Activated T-helper 1 cell treated with anti-CD3 and anti-CD28 coated beads, Interleukin-12 subunit alpha, Interleukin-12 subunit beta, Interleukin-2, Interleukin-4 antibody, amounts not matched to agents 30 ng/mL and 10 ng/mL and 1 ng/mL, durations not matched to agents 14 hours and 24 hours and 36 hours (primary cell): ENCODE measurements at regions not wholly inside any gene's neighbourhood (a gene's known extent, or its start where the extent isn't known, plus 50 kb on each side); places are given as distances from the start of the nearest gene placed in this dataset.

ENCODE experiments used
- DNase-seq: peaks from one replicate; pipeline ENCODE4 v3.0.0; 2021; ENCODE audit warnings: low spot score
- H3K27ac Mint-ChIP-seq: one replicate; pipeline ENCODE4 v1.8.0; 2021; ENCODE audit warnings: mild to moderate bottlenecking, mixed read lengths
- H3K27me3 Mint-ChIP-seq: one replicate; pipeline ENCODE4 v1.8.0; 2022; ENCODE audit warnings: mild to moderate bottlenecking, moderate library complexity, mixed read lengths; ENCODE audit not compliant: insufficient read depth
- H3K36me3 Mint-ChIP-seq: one replicate; pipeline ENCODE4 v1.8.0; 2021; ENCODE audit warnings: low read depth, mixed read lengths
- H3K4me1 Mint-ChIP-seq: one replicate; pipeline ENCODE4 v1.8.0; 2021; ENCODE audit warnings: low read depth, mixed read lengths
- H3K4me3 Mint-ChIP-seq: one replicate; pipeline ENCODE4 v1.8.0; 2021; ENCODE audit warnings: mild to moderate bottlenecking, moderate library complexity, mixed read lengths
- H3K9me3 Mint-ChIP-seq: one replicate; pipeline ENCODE4 v1.8.0; 2021; ENCODE audit warnings: mixed read lengths
- intact Hi-C: fragments of 100-400 bp; cut with micrococcal nuclease; formaldehyde crosslinking; loops from one replicate; pipeline ENCODE4 v1.15.1; 2024

DNA sequence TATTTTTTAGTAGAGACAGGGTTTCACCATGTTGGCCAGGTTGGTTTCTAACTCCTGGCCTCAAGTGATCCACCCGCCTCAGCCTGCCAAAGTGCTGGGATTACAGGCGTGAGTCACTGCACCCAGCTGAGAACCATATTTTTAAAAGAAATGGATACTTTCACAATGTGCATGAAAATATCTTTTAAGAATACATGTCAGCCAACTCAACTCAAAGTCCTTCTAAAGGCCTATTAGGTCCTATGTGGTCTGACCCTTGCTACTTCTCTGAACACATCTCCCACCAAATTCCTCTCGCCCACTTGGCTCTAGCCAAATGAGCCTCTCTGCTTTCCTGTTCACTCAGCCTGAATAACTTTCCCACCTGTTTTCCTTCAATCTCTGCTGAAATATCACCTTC lies 119.6 kb downstream of the MTX2 start:
- Mint-ChIP-seq H3K27ac (no peak overlapping the region), H3K4me3 (no peak overlapping the region), H3K27me3 (peaks cover 13% of the 10 kb centered on the region), H3K4me1 (no peaks in the 10 kb centered on the region), H3K9me3 (no peaks in the 10 kb centered on the region), H3K36me3 (no peaks in the 10 kb centered on the region)
- DNase-seq, result no peak
- intact Hi-C loops, result no loop called here

DNA sequence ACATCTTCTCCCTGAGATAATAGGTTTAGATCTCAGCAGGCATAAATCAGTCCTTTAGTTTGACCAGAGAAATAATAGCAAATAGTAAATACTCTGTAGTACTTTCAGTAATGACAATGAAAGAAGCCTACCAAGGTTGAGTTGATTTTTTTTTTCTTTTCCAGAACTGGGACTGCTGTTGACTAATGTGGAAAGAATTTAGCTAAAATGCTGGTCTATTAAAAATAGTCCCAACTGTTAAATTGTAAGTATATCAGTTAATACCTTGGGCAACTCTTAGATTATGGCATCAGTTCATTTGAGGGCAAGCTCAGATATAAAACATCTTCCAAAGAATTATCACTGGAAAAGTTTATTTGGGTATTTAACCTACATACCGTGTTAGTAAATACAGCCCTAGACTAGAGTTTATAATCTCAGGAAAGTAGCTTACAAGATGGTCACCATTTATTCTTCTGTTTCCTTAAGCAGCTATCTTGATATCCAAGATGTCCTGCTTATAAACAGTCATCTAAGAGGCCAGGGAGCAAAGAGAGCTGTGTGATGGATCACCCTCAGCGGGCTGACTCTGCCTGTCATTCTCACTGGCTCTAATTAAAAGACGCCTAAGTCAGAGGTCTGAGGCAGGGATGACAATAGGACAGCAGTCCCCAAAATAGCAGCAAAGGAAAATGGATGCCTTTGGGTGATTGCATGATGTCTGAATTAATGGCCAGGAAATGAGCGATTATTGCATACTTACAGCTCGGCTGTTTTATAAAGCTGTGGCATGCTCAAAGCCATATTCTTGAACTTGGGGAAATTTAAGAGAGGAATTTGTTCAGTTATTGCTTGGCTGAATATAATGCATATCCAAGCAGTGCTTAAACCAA lies 121.3 kb downstream of the MTX2 start:
- H3K27ac Mint-ChIP-seq, result no peak overlapping the region
- H3K9me3 Mint-ChIP-seq, result no peaks in the 10 kb centered on the region
- peaks cover 10% of the 10 kb centered on the region for H3K27me3 Mint-ChIP-seq
- intact Hi-C loops, result no loop called here
- no peaks in the 10 kb centered on the region for H3K36me3 Mint-ChIP-seq
- H3K4me3 Mint-ChIP-seq, result no peak overlapping the region
- DNase-seq, result no peak
- no peaks in the 10 kb centered on the region for H3K4me1 Mint-ChIP-seq

DNA sequence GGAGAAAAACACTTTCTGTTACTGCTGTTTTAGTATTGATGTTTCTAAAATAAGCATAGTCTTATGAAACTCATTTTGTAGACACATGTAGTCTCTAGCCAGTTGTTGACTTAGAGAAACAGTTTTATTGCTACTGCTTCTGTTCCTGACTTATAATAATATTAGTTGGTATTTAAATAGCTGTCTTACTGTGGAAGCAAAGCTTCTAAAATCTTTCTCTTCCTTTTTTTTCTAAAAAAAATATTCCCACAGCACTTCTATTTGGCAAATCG lies 121.8 kb downstream of the MTX2 start:
- intact Hi-C loops, result no loop called here
- no peak for DNase-seq
- no peak overlapping the region for H3K27ac Mint-ChIP-seq
- no peaks in the 10 kb centered on the region for H3K36me3 Mint-ChIP-seq
- no peaks in the 10 kb centered on the region for H3K9me3 Mint-ChIP-seq
- H3K4me1 Mint-ChIP-seq, result no peaks in the 10 kb centered on the region
- H3K4me3 Mint-ChIP-seq, result no peak overlapping the region
- peaks cover 9% of the 10 kb centered on the region for H3K27me3 Mint-ChIP-seq

DNA sequence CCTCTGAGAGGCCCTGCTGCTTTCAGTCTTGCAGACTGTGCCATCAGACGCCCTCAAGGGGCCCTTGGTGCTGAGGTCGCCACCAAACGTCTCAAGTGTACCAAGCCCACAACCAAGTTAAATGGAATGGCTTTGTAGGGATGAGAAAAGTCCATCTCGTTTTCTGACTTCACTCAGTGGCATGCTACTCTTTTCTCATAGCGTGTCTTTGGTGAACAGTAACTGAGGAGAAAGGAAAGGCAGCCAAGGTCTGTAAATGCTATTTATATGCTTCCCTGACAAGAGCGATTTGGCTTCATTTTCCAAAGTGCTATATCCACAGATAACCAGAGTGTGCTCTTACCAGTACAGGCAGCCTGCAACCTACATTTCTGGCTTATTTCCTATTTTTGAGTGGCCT lies 123.0 kb downstream of the MTX2 start:
- no peak overlapping the region for H3K27ac Mint-ChIP-seq
- peaks cover 10% of the 10 kb centered on the region for H3K27me3 Mint-ChIP-seq
- no peak for DNase-seq
- intact Hi-C loops, result no loop called here
- no peaks in the 10 kb centered on the region for H3K4me1 Mint-ChIP-seq
- no peak overlapping the region for H3K4me3 Mint-ChIP-seq
- no peaks in the 10 kb centered on the region for H3K36me3 Mint-ChIP-seq
- H3K9me3 Mint-ChIP-seq, result no peaks in the 10 kb centered on the region

DNA sequence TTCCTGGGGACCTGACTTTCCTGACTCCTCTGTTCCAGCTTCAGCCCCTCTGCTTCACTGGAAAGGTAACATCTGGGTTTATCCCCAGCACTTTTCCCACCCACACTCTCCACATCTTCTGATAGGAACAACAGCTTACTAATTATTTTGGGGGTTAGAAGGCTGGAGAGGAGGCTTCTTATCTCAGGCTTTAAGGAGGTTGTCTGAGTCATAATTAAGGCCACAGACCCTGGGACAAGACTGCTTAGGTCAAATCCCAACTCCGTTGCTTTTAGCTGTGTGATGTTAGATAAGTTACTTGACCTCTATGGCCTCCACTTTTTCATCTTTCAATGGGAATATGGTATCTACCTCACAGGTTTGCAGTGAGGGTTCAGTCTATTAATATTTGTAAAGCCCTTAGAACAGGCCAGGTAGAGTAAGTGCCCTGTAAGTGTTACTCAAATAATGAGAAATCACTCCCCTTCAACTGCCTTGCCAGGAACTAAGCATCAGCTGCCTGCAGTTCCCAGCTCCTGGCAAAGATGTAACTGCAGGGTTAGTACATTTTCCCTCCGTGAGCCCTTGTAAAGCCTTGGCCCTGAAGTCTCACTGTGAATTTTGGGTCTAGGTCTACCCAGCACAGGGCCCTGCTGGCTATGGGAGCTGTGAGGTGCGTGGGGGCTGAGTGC lies 123.6 kb downstream of the MTX2 start:
- no peaks in the 10 kb centered on the region for H3K9me3 Mint-ChIP-seq
- H3K36me3 Mint-ChIP-seq, result no peaks in the 10 kb centered on the region
- H3K4me1 Mint-ChIP-seq, result no peaks in the 10 kb centered on the region
- H3K4me3 Mint-ChIP-seq, result no peak overlapping the region
- no peak overlapping the region for H3K27ac Mint-ChIP-seq
- peaks cover 10% of the 10 kb centered on the region for H3K27me3 Mint-ChIP-seq
- intact Hi-C loops, result no loop called here
- no peak for DNase-seq

DNA sequence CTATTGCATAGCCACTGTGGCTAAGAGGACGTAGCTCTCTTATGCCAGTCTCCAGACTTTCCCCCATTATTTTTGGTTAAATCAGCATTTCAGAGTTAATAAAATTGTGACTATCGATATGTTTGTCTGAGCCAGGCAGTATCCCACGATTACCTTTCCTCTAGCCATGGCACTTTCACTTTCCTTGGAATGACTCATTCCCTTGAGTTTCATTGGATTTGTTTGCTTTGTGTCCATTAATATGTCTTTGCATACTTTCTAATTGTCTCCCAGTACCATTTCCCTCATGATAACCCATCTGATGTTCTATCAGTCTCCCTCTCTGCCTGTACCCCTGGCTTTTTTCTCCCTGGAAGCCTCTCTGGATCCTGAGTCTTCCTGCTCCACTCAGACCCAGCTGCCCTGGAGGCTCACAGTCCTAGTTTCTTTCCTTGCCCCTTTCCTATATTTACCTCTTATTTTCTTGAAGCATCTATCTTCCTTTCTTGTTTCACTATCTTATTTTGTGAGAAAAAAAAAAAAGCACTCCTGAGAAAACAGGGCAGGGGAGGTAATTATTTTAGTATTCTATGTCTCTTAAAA lies 126.1 kb downstream of the MTX2 start:
- peaks cover 5% of the 10 kb centered on the region for H3K27me3 Mint-ChIP-seq
- H3K36me3 Mint-ChIP-seq, result no peaks in the 10 kb centered on the region
- H3K9me3 Mint-ChIP-seq, result no peaks in the 10 kb centered on the region
- no peak overlapping the region for H3K4me3 Mint-ChIP-seq
- no peak overlapping the region for H3K27ac Mint-ChIP-seq
- intact Hi-C loops, result no loop called here
- no peaks in the 10 kb centered on the region for H3K4me1 Mint-ChIP-seq
- no peak for DNase-seq

DNA sequence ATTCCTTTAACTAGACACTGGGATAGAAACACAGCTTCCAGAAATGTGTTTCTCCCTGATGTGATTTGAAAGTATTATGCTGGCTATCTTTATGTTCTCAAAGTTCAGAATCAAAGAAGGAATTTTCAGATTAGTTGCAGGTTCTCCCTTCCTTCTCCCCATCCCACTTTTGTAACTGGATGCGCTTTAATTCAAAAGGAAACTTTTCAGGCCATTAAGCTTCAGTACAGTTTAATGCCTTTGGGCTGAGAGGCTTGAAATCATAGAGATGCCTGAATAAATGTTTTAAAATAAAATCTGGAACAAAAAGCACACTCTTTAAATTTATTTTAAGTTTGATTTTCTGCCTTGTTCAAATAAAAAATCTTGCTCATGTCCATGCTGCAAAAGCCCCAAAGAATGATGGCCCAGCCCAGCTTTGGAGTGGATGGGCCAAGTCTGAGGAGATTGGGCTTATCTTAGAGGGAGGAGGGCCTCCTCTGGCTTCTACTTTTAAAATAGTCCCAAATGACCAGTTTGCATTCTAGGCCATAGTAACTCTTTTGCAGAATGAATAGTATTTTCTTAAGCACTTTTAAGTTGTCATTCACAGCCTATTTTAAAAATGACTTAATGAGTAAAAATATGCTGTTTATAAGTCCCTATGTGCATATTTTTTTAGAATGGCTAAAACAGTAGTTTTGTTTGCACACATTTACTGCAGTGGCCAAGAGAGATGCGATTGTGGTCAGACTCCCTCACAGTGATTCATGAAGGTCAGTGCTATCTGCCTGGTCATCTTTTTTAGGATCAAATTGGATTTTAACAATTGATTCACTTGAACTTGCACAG lies 129.2 kb downstream of the MTX2 start:
- no peak overlapping the region for H3K27ac Mint-ChIP-seq
- intact Hi-C loops, result no loop called here
- H3K4me3 Mint-ChIP-seq, result no peak overlapping the region
- DNase-seq, result no peak
- H3K9me3 Mint-ChIP-seq, result no peaks in the 10 kb centered on the region
- no peaks in the 10 kb centered on the region for H3K4me1 Mint-ChIP-seq
- H3K27me3 Mint-ChIP-seq, result peaks cover 3% of the 10 kb centered on the region
- no peaks in the 10 kb centered on the region for H3K36me3 Mint-ChIP-seq

DNA sequence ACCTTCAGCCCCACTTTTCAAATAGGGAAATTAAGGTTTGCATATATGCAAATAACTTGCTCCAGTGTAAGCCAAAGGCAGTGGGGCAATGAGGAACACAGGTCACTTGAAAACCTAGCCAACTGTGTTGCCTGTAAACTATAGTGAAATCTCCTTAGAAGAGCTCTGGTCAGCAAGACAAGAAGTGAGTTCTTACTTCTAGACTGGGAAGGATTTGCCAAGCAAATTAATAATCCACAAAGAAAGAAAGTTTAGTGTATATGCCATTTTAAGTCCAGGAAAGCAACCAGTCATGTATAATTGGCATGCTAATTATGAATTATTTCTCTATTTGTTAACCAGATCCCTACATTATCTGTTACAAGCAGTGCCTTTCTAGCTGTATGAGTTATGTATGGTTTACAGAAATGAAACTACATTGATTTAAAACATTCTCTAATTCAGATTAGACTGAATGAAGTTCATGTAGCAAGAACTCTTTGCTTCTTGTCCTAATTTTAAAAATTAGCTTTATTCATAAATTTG lies 129.9 kb downstream of the MTX2 start:
- no peaks in the 10 kb centered on the region for H3K9me3 Mint-ChIP-seq
- peaks cover 3% of the 10 kb centered on the region for H3K27me3 Mint-ChIP-seq

DNA sequence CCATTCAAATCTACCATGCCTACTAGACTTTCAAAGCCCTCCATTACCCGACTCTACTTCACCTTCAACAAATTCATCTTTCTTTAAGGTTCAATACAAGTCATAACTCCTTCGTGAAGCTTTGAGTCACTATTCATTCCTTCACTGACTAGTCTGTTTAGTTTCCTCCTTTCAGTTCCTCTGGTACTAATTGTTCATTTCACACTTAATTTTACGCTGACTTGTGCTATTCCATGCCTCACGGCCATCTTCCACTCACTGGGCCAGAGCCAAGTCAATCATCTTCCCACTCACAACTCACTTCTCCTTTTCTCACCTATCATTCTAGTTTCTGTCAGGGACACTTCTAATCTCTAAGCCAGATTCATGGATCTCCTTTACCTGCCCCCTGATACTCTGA lies 136.2 kb downstream of the MTX2 start:
- no peak for DNase-seq
- H3K27ac Mint-ChIP-seq, result no peak overlapping the region
- no peaks in the 10 kb centered on the region for H3K9me3 Mint-ChIP-seq
- intact Hi-C loops, result no loop called here
- H3K4me1 Mint-ChIP-seq, result no peaks in the 10 kb centered on the region
- no peaks in the 10 kb centered on the region for H3K36me3 Mint-ChIP-seq
- peaks cover 16% of the 10 kb centered on the region for H3K27me3 Mint-ChIP-seq
- H3K4me3 Mint-ChIP-seq, result no peak overlapping the region

More for the DNA sequence above, 129.9 kb downstream of the MTX2 start:
- intact Hi-C loops, result no loop called here
- no peak for DNase-seq
- H3K4me3 Mint-ChIP-seq, result no peak overlapping the region
- H3K4me1 Mint-ChIP-seq, result no peaks in the 10 kb centered on the region
- H3K36me3 Mint-ChIP-seq, result no peaks in the 10 kb centered on the region
- H3K27ac Mint-ChIP-seq, result no peak overlapping the region

DNA sequence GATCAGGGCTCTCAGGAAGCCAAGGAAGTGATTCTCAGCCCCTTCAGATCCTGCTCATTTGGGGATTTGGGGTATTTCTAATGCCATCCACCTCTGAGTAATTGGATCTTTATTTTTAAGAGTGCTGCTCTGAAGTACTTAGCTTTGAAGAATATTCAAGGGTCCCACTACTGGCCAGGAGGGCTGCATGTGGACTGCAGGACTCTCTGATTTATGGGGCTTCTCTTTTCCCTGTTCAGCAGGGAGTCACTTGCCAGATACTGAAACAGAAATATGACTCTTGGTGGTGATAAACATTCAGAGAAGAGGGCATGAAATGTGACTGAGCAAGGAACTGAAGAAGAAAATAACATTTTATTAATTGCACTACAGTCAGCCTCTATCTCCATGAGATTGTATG lies 138.5 kb downstream of the MTX2 start:
- Mint-ChIP-seq H3K36me3 (no peaks in the 10 kb centered on the region), H3K4me3 (no peak overlapping the region), H3K27me3 (peaks cover 16% of the 10 kb centered on the region), H3K27ac (no peak overlapping the region), H3K9me3 (no peaks in the 10 kb centered on the region), H3K4me1 (no peaks in the 10 kb centered on the region)
- no peak for DNase-seq
- intact Hi-C loops, result loop anchor here (1.0 kb wide), 1 partner anchor 7 kb away; no protein-coding TSS in a partner anchor

DNA sequence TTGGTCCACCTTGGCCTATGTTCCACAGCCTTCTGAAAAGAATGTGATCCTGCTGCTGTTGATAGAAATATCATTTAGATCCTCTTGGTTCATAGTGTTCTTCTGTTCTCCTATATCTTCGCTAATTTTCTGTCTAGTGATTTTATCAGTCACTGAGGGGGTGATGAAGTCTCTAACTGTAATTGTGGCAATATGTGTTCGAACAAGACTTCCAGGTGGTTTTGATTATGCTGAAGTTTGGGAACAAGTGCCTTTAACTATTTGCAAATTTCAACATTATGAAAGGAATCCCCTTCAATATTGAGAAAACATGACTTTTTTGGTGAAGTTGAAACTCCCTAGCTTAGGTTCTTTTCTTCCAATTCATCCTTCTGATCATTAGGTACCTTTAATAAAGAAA lies 140.4 kb downstream of the MTX2 start:
- intact Hi-C loops, result no loop called here
- Mint-ChIP-seq H3K9me3 (no peaks in the 10 kb centered on the region), H3K4me3 (no peak overlapping the region), H3K27ac (no peak overlapping the region), H3K4me1 (no peaks in the 10 kb centered on the region), H3K27me3 (peaks cover 17% of the 10 kb centered on the region), H3K36me3 (no peaks in the 10 kb centered on the region)
- DNase-seq, result no peak

DNA sequence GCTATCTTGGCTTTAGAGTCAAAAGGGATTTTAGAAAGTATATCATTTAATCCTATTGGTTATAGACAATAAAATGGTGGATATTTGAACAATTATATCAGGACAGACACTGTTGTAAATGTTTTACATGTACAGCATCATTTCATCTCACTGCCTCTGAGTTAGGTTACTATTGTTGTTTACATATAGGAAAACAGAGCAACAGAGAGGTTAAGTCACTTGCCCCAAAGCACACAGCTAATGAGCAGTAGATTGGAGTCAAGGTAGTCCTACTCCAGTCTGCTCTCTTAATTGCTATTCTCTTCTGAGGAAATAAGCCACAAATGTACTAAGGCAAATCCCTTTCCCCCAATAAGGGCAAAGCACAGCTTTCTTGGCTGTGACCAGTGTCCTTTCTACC lies 142.9 kb downstream of the MTX2 start:
- intact Hi-C loops, result no loop called here
- H3K4me1 Mint-ChIP-seq, result no peaks in the 10 kb centered on the region
- H3K27me3 Mint-ChIP-seq, result peaks cover 19% of the 10 kb centered on the region
- H3K4me3 Mint-ChIP-seq, result no peak overlapping the region
- no peaks in the 10 kb centered on the region for H3K36me3 Mint-ChIP-seq
- no peaks in the 10 kb centered on the region for H3K9me3 Mint-ChIP-seq
- no peak overlapping the region for H3K27ac Mint-ChIP-seq
- no peak for DNase-seq

DNA sequence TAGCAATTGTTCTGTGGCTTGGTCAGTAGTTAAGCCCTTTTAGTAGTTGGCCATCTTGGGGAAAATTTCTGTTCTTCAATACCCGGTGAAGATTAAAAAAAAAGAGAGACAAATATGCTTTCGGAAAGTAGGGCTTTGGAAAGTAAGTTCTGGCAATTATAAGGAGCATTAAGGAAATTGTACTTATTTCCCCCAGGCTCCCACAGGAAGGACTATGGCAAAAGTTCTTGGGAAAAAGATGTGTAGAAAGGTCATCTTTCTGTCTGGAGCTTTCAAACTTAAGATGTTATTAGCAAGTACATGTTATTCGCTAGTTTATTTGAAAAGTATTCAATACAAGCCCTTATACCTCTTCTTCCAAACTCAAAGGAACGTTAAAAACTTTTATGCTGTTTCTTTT lies 144.5 kb downstream of the MTX2 start:
- Mint-ChIP-seq H3K9me3 (no peaks in the 10 kb centered on the region), H3K4me3 (no peak overlapping the region), H3K27ac (no peak overlapping the region), H3K36me3 (no peaks in the 10 kb centered on the region), H3K4me1 (no peaks in the 10 kb centered on the region), H3K27me3 (peaks cover 12% of the 10 kb centered on the region)
- intact Hi-C loops, result no loop called here
- no peak for DNase-seq
